Stimulated activated CD8-positive, alpha-beta memory T cell treated with anti-CD3 and anti-CD28 coated beads, Interleukin-4, amount 100 ng/mL, for 4 hours (primary cell): ENCODE measurements at regions not wholly inside any gene's neighbourhood (a gene's known extent, or its start where the extent isn't known, plus 50 kb on each side); places are given as distances from the start of the nearest gene placed in this dataset.
"Not testable (repeated sequence)": the region's sequence is repeated elsewhere in the genome, so short reads cannot be mapped to it uniquely, and the experiment has no call there.

ENCODE experiments used
- DNase-seq, 2 donors: peaks; one replicate each; pipeline ENCODE4 v3.0.0-alpha.2; 2020; ENCODE audit warnings: low read depth in 2 of 2, low spot score in 1 of 2

- no peak for DNase-seq
Measured at GRCh38 chr1:219560856-219561255, 52.0 kb downstream of the ZC3H11B start.

DNA sequence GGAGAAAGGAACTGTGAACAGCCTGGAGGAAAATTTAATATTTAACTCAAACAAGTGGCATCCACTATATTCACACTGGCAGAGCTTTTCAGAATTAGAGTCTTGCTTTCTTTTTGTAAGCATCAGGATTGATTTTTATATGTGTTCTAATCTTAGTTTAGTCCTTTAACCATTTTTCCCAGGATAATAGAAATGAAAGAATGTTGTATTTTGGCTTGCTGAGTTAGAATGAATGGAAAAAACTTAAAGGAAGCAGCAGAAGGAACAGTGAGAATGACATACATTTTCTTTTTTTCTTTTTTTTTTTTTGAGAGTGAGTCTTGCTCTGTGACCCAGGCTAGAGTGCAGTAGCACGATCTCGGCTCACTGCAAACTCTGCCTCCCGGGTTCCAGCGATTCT is 53.0 kb downstream of the ZC3H11B start:
- no peak for DNase-seq

DNA sequence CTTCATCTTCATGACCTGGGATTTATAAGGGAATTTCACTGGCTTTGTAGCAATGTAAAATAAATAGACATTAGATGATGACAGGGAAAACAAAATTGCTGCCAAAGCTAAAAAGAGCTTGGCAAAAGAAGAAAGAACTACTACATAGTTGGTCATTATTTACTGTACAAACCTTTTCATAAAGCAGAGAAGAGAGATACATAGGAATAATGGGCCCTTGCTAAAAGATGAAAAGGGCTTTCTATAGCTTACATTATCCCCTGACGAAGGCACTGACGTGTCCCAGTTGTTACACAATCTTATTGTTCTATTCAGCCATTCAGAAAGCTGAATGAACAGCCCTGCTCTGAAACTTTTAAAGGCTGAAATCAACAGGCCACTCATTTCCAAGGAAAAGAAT is 57.1 kb downstream of the ZC3H11B start:
- DNase-seq, result no peak

DNA sequence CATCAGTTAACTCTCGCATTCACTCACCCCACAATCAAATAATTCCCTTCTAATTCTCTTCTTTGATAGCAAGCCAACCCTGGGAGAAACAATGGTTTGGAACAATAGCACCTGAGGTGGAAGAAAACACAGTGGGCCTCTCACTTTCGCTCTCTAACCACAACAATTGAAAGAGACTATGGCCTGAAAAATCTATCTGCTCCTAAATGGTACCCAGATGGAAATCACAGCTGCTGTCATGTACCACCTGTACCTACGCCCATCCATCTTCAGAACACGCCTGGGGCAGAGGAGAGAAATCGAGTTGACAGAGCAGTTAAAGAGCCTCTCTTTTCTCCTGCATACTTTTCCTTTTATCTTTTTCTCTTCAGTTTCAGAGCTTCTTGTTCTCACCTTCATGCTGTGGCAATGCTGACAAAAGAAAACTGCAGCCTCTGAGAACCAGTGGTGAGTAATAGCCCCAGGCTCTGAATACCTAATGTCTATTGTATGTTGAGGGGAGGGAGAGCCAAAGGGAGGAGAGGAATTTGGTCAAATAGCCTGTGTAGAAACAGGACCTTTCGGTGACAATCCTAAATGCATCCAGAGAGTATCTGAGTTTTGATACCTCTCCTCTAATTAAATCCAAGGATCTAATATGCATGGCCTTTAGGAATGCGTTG is 57.7 kb downstream of the ZC3H11B start:
- no peak for DNase-seq

- no peak for DNase-seq
Measured at GRCh38 chr1:219553934-219554502, 58.9 kb downstream of the ZC3H11B start.

DNA sequence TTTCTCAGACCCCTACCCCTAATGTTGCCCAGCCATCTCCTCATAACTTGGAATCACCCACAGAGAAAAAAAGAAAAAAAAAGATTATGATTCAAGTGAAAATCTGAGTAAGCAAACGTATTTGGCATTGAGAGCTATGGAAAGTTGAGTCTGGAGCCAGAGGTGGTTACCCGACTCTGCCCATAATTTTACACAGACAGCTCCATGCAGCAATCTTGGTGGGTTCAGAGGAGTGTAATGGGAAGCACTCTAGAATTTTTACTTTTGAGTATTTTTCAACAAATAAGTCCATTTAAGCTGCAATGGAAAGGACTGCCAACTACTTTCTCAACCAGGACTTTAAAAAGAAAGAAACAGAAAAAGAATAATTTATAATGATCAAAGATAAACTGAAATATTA is 62.7 kb downstream of the ZC3H11B start:
- DNase-seq, result no peak

DNA sequence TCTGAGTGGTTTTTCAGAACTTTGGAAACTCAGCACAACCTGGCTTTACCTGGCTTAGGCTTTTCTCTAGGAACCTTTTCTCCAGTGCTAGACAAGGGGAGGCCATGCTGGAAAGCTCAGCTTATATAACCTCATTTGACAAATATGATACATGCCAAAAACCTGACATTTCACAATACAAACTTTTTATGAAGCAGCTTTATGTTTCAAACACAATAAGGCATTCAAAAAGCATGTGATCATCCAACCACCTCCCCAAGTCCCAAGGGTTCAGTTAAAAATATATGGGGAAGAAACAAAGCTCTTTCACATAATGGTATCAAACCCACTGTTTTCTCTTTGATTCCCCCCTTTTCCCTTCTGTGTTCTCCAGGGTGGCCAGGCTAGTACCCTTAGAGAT is 63.7 kb downstream of the ZC3H11B start:
- DNase-seq, result no peak

DNA sequence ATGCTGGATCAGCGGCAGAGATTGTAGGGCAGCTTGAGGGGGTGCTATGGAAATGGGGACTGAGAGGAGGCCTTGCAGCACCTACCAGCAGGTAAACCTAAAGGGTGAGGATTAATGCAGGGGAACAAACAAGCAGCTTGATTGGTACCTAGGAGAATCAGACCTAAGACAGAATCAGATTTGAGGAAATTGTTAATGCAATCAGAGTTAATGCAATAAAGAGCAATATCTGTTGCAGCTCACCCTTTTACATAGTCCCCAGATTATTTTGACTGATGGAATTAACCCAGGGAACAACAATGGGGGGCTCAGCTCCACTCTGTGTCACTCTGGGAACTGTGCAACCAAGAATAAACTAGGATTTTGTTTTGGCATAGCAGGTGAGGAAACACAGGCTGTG is 64.5 kb downstream of the ZC3H11B start:
- no peak for DNase-seq

DNA sequence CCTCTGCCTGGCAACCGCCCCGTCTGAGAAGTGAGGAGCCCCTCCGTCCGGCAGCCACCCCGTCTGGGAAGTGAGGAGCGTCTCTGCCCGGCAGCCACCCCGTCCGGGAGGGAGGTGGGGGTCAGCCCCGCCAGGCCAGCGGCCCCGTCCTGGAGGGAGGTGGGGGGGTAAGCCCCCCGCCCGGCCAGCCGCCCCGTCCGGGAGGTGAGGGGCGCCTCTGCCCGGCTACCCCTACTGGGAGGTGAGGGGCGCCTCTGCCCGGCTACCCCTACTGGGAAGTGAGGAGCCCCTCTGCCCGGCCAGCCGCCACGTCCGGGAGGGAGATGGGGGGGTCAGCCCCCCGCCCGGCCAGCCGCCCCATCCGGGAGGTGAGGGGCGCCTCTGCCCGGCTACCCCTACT is 67.1 kb downstream of the ZC3H11B start:
- not testable (repeated sequence) for DNase-seq

GRCh38 chr1:219544163-219544846 is 68.6 kb downstream of the ZC3H11B start:
- DNase-seq, result no peak

DNA sequence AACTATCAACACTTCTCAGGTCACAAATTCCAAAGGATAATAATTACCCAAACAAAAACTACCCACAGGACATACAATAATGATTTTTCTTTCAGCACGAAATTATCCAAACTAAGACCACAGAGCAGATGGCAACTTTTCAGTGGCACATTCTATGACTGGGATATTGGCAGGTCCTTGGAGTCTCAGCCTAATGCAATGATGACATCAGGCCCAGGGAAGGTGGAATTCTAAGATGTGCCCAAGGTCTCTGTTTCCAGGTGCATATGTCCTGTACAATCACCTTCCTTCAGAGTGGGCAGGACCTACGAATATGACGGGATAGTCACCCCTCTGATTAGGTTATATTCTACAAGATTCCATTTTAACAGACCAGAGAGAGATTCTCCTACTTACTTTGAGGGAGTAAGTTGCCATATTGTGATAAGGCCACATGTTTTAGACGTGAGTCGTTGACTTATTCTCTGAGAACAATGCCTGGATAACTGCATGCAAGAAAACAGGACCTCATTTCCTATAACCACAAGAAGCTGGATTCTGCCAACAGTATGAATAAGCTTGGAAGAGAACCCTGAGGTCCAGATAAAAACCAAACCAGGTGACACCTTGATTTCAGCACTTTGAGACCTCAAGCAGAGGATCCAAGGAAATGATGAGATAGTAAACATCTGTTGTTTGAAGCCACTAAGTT is 69.9 kb downstream of the ZC3H11B start:
- no peak for DNase-seq

- DNase-seq, result no peak
Measured at GRCh38 chr1:219541946-219542345, 71.0 kb downstream of the ZC3H11B start.

GRCh38 chr1:219539645-219540254 is 73.2 kb downstream of the ZC3H11B start:
- no peak for DNase-seq

GRCh38 chr1:219538886-219539285 is 74.0 kb downstream of the ZC3H11B start:
- no peak for DNase-seq

GRCh38 chr1:219537223-219537631 is 75.7 kb downstream of the ZC3H11B start:
- no peak for DNase-seq

DNA sequence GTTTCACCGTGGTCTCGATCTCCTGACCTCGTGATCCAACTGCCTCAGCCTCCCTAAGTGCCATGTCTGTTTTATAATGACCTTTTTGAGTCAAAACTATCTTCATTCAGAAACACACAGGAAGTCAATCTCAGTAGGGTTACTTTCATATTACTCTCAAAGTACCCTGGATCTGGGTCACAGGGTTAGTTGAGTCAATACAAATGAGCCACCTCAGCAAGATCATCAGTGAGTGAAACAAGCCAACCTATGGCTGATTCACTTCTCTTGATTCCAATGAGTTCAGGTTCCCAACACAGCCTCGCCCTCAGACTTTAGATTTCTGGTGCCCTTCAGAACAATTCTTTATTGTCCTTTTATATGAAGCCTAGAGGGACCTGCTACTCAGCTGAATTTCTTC is 76.9 kb downstream of the ZC3H11B start:
- no peak for DNase-seq

DNA sequence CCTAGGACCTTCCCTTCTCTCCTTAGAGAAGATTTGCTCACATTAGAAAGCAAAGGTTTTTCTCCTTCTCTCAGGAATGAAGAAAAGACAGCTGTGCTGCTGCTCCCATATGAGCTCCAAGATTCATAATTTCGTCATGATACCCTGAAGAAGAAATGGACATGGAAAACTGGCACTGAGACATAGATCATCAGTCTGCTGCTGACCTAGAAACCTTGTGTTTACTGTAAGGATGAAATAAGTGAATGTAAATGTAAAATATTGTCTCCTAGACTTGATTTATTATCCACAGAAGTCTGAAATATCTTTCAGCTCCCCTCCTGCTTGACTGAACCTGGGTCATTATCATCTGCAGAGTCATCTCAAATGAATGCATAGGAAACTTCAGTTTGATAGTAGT is 77.9 kb downstream of the ZC3H11B start:
- DNase-seq, result no peak

- DNase-seq, result no peak
Measured at GRCh38 chr1:219533280-219533679, 79.6 kb downstream of the ZC3H11B start.

DNA sequence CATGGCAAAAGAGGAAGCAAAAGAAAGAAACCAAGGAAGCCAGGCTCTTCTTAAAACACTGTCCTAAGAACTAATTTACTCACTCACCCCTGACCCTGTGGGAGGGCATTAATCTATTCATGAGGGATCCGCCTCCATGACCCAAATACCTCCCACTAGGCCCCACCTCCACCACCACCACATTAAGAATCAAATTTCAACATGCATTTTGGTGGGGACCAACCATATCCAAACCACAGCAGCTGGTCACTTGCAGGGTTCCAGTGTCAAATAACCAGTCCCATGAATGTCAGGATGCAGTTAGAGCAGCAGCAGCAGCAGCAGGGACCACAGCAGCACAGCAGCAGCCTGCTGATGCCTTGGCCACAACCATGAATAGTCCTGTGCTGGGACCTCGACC is 83.8 kb downstream of the ZC3H11B start:
- DNase-seq, result no peak

DNA sequence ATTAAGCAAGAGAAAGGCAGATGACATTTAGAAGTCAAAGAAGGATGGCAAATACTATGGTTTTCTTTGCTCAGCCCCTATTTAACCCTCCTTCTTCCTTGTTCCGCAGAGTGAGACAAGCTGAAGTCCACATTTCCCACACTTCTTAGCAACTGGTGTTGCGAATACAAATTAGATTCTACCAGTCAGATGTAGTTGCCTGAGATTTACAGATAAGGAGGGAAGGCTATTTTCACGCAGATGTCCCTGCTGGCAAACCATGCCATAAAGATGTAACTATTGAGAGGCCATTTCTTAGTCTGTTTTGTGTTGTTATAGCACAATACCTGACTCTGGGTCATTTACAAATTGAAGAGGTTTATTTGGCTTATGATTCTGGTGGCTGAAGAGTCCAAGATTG is 84.3 kb downstream of the ZC3H11B start:
- no peak for DNase-seq

DNA sequence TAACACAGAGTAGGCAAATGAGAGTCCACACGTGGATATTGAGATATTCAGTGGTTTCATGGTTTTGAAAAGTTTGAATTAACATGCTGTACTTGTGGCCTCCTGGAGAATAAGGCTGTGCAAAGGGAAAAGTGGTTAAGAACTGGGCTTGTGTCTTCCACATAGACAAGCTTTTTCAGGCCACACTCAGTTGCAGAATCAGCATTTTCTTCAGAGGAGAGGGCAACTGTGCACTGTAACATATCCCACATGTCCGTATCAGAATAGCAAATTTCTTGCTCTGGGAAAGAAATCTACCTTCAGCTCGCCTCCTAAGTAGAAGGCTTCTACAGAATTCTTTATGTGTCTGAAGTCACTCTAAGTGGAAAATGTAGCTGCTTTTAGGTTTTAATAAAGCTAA is 84.9 kb downstream of the ZC3H11B start:
- no peak for DNase-seq

- no peak for DNase-seq
Measured at GRCh38 chr1:219526074-219526473, 86.8 kb downstream of the ZC3H11B start.
